IgD-negative memory B cell (primary cell): ENCODE measurements at regions not wholly inside any gene's neighbourhood (a gene's known extent, or its start where the extent isn't known, plus 50 kb on each side); places are given as distances from the start of the nearest gene placed in this dataset.
A peak's percentile ranks its signal among the peaks of the same experiment; 100 is the strongest.

Experiments
- H3K27ac Mint-ChIP-seq, 3 donors: one replicate each; pipeline ENCODE4 v1.8.0; 2020 to 2022; ENCODE audit warnings: mild to moderate bottlenecking in 3 of 3, mixed read lengths in 3 of 3, moderate library complexity in 1 of 3
- H3K27me3 Mint-ChIP-seq: one replicate; pipeline ENCODE4 v1.8.0; 2021; ENCODE audit warnings: mixed read lengths
- H3K36me3 Mint-ChIP-seq: one replicate; pipeline ENCODE4 v1.8.0; 2020; ENCODE audit warnings: mild to moderate bottlenecking, mixed read lengths
- H3K4me1 Mint-ChIP-seq, 3 donors: one replicate each; pipeline ENCODE4 v1.8.0; 2020 to 2022; ENCODE audit warnings: mixed read lengths in 3 of 3, mild to moderate bottlenecking in 1 of 3
- H3K4me3 Mint-ChIP-seq, 4 donors: one replicate each; pipeline ENCODE4 v1.8.0; 2020 to 2022; ENCODE audit warnings: mild to moderate bottlenecking in 4 of 4, mixed read lengths in 4 of 4, moderate library complexity in 3 of 4
- H3K9me3 Mint-ChIP-seq, 3 donors: one replicate each; pipeline ENCODE4 v1.8.0; 2020 to 2021; ENCODE audit warnings: mixed read lengths in 3 of 3, mild to moderate bottlenecking in 1 of 3

- H3K4me1 Mint-ChIP-seq, result peaks cover 17 to 31% (median 21%) of the 10 kb centered on the region in 3 donors
- peaks cover 2% of the 10 kb centered on the region for H3K36me3 Mint-ChIP-seq
- H3K27me3 Mint-ChIP-seq, result peaks cover 3% of the 10 kb centered on the region
- no peak overlapping the region for H3K4me3 Mint-ChIP-seq
- H3K27ac Mint-ChIP-seq, result no peak overlapping the region
- H3K9me3 Mint-ChIP-seq, result no peaks in the 10 kb centered on the region
Observed at GRCh38 chr9:90970608-90971007, 169.0 kb downstream of the SYK start.

DNA sequence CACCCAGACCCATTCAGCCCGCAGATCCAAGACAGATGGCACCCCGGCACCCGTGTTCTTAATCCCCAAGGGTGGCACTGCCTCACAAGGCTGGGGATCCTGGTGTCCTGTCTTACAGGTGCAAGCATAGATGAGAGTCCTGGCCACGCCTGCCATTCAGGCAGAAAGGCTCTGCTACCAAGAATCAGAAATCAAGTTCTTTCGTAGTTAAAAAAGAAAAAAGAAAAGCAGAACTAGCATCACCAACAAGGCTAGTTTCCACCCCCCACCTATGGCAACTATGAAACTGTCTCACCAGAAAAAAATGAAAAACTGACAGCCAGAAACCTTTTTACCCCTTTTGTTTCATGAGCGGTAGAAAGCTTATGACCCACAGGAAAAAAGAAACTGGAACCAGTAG is 170.4 kb downstream of the SYK start:
- Mint-ChIP-seq H3K27me3 (peaks cover 8% of the 10 kb centered on the region), H3K4me3 (peak overlapping the region in 2 of 4 donors; percentile 21 to 23), H3K9me3 (no peaks in the 10 kb centered on the region), H3K27ac (peak overlapping the region in 2 of 3 donors; percentile 57 to 61), H3K4me1 (peaks cover 17 to 26% (median 19%) of the 10 kb centered on the region in 3 donors), H3K36me3 (peaks cover 2% of the 10 kb centered on the region)

DNA sequence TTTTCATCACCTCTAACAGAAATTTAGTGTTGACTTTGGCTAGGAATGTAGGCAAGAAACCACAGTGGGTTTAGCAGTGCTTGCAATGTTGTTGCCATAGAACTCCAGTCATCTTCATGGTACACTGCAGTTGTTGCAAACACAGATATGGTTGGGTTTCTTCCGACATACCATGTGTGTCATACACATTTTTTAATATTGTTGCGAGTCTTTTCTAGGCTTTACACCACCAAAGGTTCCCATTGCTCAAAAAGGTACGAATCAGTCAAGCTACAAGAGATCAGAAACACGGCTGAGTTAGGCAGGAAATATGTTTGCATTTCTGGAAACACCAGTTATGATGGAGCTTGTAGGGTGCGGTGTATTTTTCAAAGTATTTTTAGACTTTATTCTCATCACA is 172.4 kb downstream of the SYK start:
- Mint-ChIP-seq H3K27ac (no peak overlapping the region), H3K9me3 (no peaks in the 10 kb centered on the region), H3K27me3 (peaks cover 11% of the 10 kb centered on the region), H3K4me1 (peaks cover 17 to 26% (median 19%) of the 10 kb centered on the region in 3 donors), H3K4me3 (peak overlapping the region in 2 of 4 donors; percentile 41 to 65), H3K36me3 (peaks cover 2% of the 10 kb centered on the region)

- Mint-ChIP-seq H3K27ac (no peak overlapping the region), H3K4me1 (peaks cover 17 to 24% (median 19%) of the 10 kb centered on the region in 3 donors), H3K27me3 (peaks cover 11% of the 10 kb centered on the region), H3K4me3 (peak overlapping the region in 2 of 4 donors; percentile 63 to 65), H3K36me3 (peaks cover 2% of the 10 kb centered on the region), H3K9me3 (no peaks in the 10 kb centered on the region)
Observed at GRCh38 chr9:90974643-90975245, 173.1 kb downstream of the SYK start.

DNA sequence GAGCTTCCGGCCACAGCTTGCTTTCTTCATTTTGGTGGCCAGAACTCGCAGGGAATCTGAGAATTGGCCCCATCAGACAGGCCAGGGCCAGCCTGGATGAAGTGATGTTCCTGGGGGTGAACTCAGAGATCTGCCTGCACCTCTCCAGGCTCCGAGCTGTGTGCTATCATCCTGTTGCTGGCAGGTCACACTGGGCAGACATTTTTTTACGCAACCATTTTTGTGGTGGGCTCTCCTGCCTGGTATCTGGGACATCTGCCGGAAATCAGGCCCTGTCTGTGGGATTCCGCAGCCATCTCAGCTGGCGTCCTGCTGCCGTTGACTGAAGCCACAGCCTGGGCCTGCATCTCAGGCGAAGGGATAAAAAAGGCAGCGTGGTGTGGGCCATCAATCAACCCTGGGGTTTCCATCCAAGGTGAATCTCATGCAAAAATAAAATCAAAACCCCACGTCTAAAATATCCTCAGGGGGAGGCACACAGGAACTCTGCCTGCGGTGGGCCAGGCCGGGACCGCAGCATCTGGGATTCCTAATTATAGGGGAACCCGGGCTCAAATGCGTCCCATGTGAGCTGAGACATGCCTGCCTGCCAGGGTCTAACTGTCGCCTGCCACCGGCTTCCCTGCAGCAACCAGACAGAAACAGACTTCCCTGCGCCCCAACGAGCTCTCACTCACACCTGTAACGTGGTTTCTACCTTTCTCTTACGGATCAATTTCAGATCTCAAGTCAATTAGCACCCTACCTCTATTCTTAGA is 174.3 kb downstream of the SYK start:
- Mint-ChIP-seq H3K27ac (no peak overlapping the region), H3K9me3 (no peaks in the 10 kb centered on the region), H3K27me3 (peaks cover 11% of the 10 kb centered on the region), H3K4me1 (peaks cover 14 to 20% (median 17%) of the 10 kb centered on the region in 3 donors), H3K4me3 (no peak overlapping the region), H3K36me3 (peaks cover 2% of the 10 kb centered on the region)

- Mint-ChIP-seq H3K36me3 (no peaks in the 10 kb centered on the region), H3K9me3 (no peaks in the 10 kb centered on the region), H3K27me3 (peaks cover 9% of the 10 kb centered on the region), H3K27ac (no peak overlapping the region), H3K4me3 (no peak overlapping the region), H3K4me1 (peaks cover 3 to 6% (median 5%) of the 10 kb centered on the region in 3 donors)
Observed at GRCh38 chr9:90979138-90979551, 177.5 kb downstream of the SYK start.

DNA sequence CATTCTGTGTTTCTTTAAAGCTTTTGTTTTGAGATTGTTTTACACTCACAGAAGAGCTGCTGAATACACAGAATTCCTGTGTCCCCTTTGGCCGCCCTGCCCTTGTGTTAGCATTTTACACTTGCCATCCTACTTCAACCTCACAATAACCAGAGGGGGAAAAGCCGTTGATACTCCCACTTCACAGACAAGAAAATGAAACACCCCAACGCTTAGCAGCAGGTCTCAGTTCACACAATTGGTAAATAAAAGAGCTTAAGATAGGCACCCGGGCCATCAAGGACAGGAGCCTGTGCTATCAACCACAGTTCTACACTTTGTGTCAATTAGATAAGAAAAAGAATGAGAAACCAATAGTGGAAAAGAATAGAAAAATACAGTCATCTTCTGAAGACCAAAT is 178.0 kb downstream of the SYK start:
- Mint-ChIP-seq H3K4me1 (peaks cover 0 to 2% (median 1%) of the 10 kb centered on the region in 3 donors), H3K36me3 (no peaks in the 10 kb centered on the region), H3K9me3 (no peaks in the 10 kb centered on the region), H3K4me3 (no peak overlapping the region), H3K27me3 (peaks cover 7% of the 10 kb centered on the region), H3K27ac (no peak overlapping the region)

DNA sequence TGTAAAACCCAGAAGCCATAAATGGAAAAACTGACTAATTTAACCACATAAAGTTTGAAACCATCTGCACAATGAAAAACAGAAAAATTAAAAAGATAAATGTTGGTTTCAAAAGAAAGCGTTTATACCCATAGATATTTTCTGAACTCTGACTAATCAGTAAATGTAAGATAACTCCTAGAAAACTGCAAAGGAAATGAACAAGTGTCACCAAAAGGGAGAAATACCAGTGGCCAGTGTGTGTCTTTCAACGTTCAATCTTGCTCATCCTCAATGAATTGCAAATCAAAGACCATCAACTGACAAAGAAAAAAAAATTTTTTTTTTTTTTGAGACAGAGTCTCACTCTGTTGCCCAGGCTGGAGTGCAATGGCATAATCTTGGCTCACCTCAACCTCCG is 180.1 kb downstream of the SYK start:
- Mint-ChIP-seq H3K36me3 (no peaks in the 10 kb centered on the region), H3K9me3 (no peaks in the 10 kb centered on the region), H3K4me3 (no peak overlapping the region), H3K4me1 (peaks cover 0 to 2% (median 0%) of the 10 kb centered on the region in 3 donors), H3K27me3 (peaks cover 7% of the 10 kb centered on the region), H3K27ac (no peak overlapping the region)

- H3K9me3 Mint-ChIP-seq, result no peaks in the 10 kb centered on the region
- no peak overlapping the region for H3K4me3 Mint-ChIP-seq
- peaks cover 0 to 2% (median 0%) of the 10 kb centered on the region in 3 donors for H3K4me1 Mint-ChIP-seq
- H3K27me3 Mint-ChIP-seq, result peaks cover 2% of the 10 kb centered on the region
- no peak overlapping the region for H3K27ac Mint-ChIP-seq
- H3K36me3 Mint-ChIP-seq, result no peaks in the 10 kb centered on the region
Observed at GRCh38 chr9:90983394-90983793, 181.8 kb downstream of the SYK start.

DNA sequence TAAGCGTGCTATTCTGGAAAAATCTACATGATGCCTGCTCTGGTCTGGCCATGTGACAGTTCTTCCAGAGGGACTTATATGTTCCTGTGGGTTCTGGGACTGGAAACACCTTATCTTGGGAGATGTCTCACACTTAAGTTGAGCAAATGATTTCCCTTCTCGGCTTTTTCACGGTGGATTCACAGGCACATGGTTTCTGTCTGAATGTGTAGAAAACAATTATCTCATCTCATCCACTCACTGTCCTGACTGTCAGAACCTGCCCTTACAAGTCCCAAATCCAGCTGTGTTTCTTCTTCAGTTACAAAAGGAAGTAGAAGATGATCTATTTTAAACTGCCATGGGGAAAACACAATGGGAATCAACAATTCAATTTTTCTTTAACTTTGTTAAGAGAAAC is 184.0 kb downstream of the SYK start:
- Mint-ChIP-seq H3K27me3 (peaks cover 2% of the 10 kb centered on the region), H3K27ac (no peak overlapping the region), H3K36me3 (no peaks in the 10 kb centered on the region), H3K9me3 (peaks cover 0 to 3% (median 0%) of the 10 kb centered on the region in 3 donors), H3K4me1 (peaks cover 0 to 2% (median 0%) of the 10 kb centered on the region in 3 donors), H3K4me3 (no peak overlapping the region)

GRCh38 chr9:90986161-90986560 is 184.5 kb downstream of the SYK start:
- H3K9me3 Mint-ChIP-seq, result peaks cover 0 to 6% (median under 1%) of the 10 kb centered on the region in 3 donors
- no peaks in the 10 kb centered on the region for H3K36me3 Mint-ChIP-seq
- H3K27ac Mint-ChIP-seq, result no peak overlapping the region
- peaks cover 0 to 2% (median 0%) of the 10 kb centered on the region in 3 donors for H3K4me1 Mint-ChIP-seq
- peaks cover 2% of the 10 kb centered on the region for H3K27me3 Mint-ChIP-seq
- H3K4me3 Mint-ChIP-seq, result no peak overlapping the region

- Mint-ChIP-seq H3K27ac (no peak overlapping the region), H3K4me1 (peaks cover 0 to 2% (median 0%) of the 10 kb centered on the region in 3 donors), H3K4me3 (no peak overlapping the region), H3K9me3 (peaks cover 2 to 6% (median 5%) of the 10 kb centered on the region in 3 donors), H3K36me3 (no peaks in the 10 kb centered on the region), H3K27me3 (peaks cover 2% of the 10 kb centered on the region)
Observed at GRCh38 chr9:90987566-90987965, 185.9 kb downstream of the SYK start.

- Mint-ChIP-seq H3K4me3 (no peak overlapping the region), H3K9me3 (peaks cover 2 to 6% (median 5%) of the 10 kb centered on the region in 3 donors), H3K36me3 (no peaks in the 10 kb centered on the region), H3K27me3 (peaks cover 2% of the 10 kb centered on the region), H3K4me1 (peaks cover 0 to 2% (median 0%) of the 10 kb centered on the region in 3 donors), H3K27ac (no peak overlapping the region)
Observed at GRCh38 chr9:90988318-90988717, 186.7 kb downstream of the SYK start.

DNA sequence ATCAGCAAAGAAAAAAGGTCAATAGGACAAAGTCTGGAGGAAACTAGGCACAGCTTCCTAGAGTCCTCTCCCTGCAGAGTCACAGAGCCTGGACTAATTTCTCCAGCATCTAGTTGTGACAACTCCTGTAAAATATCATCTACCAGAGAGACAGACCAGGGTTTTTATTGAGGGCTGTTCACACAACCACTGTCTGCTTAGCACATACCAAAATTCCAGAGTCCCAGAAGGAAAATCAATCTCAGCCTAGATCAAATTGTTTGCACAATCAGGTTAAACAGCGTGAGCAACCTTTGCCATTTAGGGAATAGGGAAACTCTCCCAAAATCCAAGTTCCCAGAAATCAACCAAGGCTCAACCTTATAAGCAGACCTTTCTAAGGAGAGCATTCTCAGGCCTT is 190.3 kb downstream of the SYK start:
- no peak overlapping the region for H3K27ac Mint-ChIP-seq
- no peak overlapping the region for H3K4me3 Mint-ChIP-seq
- peaks cover 1% of the 10 kb centered on the region for H3K36me3 Mint-ChIP-seq
- H3K9me3 Mint-ChIP-seq, result peaks cover 2 to 12% (median 5%) of the 10 kb centered on the region in 3 donors
- peaks cover 0 to 3% (median 0%) of the 10 kb centered on the region in 3 donors for H3K4me1 Mint-ChIP-seq
- no peaks in the 10 kb centered on the region for H3K27me3 Mint-ChIP-seq

DNA sequence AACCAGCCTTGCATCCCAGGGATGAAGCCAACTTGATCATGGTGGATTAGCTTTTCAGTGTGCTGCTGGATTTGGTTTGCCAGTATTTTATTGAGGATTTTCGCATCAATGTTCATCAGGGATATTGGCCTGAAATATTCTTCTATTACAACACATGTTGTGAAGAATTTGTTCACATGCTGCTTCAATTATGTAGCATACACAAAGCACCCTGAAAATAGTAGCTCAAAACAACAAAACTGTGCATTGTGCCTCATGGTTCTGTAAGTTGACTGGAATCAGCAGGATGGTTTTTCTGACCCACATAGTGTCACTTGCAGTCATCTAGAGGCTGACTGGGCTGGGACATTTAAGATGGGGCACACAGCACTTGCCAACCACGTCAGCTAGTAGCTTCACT is 193.9 kb downstream of the SYK start:
- Mint-ChIP-seq H3K4me1 (peaks cover 0 to 3% (median 1%) of the 10 kb centered on the region in 3 donors), H3K4me3 (no peak overlapping the region), H3K36me3 (peaks cover 4% of the 10 kb centered on the region), H3K27ac (no peak overlapping the region), H3K9me3 (peaks cover 2 to 8% (median 5%) of the 10 kb centered on the region in 3 donors), H3K27me3 (no peaks in the 10 kb centered on the region)
